ENCODE measurements at regions not wholly inside any gene's neighbourhood (a gene's known extent, or its start where the extent isn't known, plus 50 kb on each side); places are given as distances from the start of the nearest gene placed in this dataset.

- no peak for TF ChIP-seq CTCF (conservative IDR thresholded peaks at IDR 0.05)
- H3K27ac ChIP-seq, result no peak overlapping the region
Observed at GRCh38 chr13:47110141-47110540, 213.3 kb upstream of the HTR2A start.

GRCh38 chr13:47109028-47109427 is 212.2 kb upstream of the HTR2A start:
- no peak for TF ChIP-seq CTCF (conservative IDR thresholded peaks at IDR 0.05)
- no peak overlapping the region for H3K27ac ChIP-seq

- TF ChIP-seq CTCF (conservative IDR thresholded peaks at IDR 0.05), result no peak
Observed at GRCh38 chr13:47100214-47100853, 203.5 kb upstream of the HTR2A start.

GRCh38 chr13:47094734-47095434 is 198.0 kb upstream of the HTR2A start:
- no peak for TF ChIP-seq CTCF (conservative IDR thresholded peaks at IDR 0.05)
- no peak overlapping the region for H3K27ac ChIP-seq

More at GRCh38 chr13:47100214-47100853, 203.5 kb upstream of the HTR2A start:
- H3K27ac ChIP-seq, result no peak overlapping the region

- H3K27ac ChIP-seq, result no peak overlapping the region
- no peak for TF ChIP-seq CTCF (conservative IDR thresholded peaks at IDR 0.05)
Observed at GRCh38 chr13:47092202-47092601, 195.3 kb upstream of the HTR2A start.

- no peak overlapping the region for H3K27ac ChIP-seq
- no peak for TF ChIP-seq CTCF (conservative IDR thresholded peaks at IDR 0.05)
Observed at GRCh38 chr13:47087841-47088240, 191.0 kb upstream of the HTR2A start.

GRCh38 chr13:47087241-47087640 is 190.4 kb upstream of the HTR2A start:
- TF ChIP-seq CTCF (conservative IDR thresholded peaks at IDR 0.05), result no peak
- no peak overlapping the region for H3K27ac ChIP-seq
